ENCODE measurements at regions not wholly inside any gene's neighbourhood (a gene's known extent, or its start where the extent isn't known, plus 50 kb on each side); places are given as distances from the start of the nearest gene placed in this dataset.

DNA sequence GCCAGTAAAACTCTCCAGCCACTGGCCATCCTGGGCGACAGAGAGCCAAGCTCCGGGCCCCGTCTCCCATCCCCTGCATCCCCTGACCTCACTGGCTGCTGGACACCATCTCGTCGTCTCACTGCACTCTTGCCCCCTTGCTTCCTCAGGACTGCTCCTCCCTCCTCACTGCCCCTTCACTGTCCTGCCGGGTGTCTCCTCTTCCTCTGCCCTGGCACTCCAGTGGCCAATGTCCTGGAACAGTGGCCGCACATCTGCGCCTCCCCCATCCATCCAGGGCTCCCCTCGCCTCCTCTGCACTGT lies 800.4 kb downstream of the BRD1 start:
- H3K27ac Mint-ChIP-seq, result no peak overlapping the region
- H3K4me3 Mint-ChIP-seq, result no peak overlapping the region
- H3K36me3 Mint-ChIP-seq (ENCODE audit: low read depth), result no peaks in the 10 kb centered on the region
- H3K4me1 Mint-ChIP-seq, result no peaks in the 10 kb centered on the region
- H3K9me3 Mint-ChIP-seq, result peaks cover 3% of the 10 kb centered on the region
- TF ChIP-seq, protein P1, sequence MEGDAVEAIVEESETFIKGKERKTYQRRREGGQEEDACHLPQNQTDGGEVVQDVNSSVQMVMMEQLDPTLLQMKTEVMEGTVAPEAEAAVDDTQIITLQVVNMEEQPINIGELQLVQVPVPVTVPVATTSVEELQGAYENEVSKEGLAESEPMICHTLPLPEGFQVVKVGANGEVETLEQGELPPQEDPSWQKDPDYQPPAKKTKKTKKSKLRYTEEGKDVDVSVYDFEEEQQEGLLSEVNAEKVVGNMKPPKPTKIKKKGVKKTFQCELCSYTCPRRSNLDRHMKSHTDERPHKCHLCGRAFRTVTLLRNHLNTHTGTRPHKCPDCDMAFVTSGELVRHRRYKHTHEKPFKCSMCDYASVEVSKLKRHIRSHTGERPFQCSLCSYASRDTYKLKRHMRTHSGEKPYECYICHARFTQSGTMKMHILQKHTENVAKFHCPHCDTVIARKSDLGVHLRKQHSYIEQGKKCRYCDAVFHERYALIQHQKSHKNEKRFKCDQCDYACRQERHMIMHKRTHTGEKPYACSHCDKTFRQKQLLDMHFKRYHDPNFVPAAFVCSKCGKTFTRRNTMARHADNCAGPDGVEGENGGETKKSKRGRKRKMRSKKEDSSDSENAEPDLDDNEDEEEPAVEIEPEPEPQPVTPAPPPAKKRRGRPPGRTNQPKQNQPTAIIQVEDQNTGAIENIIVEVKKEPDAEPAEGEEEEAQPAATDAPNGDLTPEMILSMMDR (IDR thresholded peaks at IDR 0.05; ENCODE audit: unreplicated experiment in 3 of 3), result no peak
- H3K27me3 Mint-ChIP-seq (ENCODE audit: low read depth), result peaks cover 54% of the 10 kb centered on the region

DNA sequence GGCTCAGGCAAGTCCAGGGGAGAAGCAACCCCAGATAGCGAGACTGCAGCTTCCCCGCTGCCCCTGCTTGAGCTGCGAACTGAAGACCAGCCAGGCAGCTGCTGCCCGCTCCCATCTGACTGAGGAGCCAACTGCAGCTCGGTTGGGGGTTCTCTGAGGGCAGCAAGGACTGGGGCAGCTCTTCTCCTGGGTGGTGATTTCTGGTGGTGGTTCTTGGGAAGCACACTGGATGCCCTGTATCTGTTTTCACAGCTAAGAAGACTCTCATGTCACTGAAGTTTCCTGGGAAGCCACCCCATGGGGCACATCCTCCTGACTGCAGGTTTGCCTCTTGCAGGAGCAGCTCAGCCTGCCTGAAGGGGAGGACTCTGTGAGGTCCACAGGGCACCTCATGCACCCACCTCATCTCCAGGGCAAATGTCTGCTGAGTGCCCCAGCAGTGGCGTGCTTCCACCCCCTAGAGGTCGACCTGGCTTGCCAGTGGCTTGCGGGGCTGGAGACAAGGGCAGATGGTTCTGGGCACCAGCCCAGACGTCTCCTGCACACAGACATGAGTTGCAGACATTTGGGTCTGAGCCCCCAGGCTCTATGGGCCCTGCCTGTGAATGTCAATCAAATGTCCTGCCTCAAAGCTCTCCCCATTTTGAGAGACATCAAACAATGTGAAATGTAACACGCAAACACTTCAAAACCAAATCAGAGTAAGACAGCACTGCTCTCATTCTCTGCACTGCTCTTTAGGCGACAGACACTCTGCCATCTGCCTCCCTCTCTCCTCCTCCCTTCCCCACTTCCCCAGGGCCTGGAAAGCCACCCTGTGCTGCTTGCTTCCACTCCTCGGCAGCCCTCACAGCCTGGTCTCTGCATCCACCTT lies 800.9 kb downstream of the BRD1 start:
- Mint-ChIP-seq H3K4me3 (no peak overlapping the region), H3K9me3 (peaks cover 3% of the 10 kb centered on the region), H3K36me3 (ENCODE audit: low read depth) (no peaks in the 10 kb centered on the region), H3K27ac (no peak overlapping the region), H3K27me3 (ENCODE audit: low read depth) (peaks cover 50% of the 10 kb centered on the region), H3K4me1 (no peaks in the 10 kb centered on the region)
- TF ChIP-seq, protein P1 (IDR thresholded peaks at IDR 0.05; ENCODE audit: unreplicated experiment in 3 of 3), result no peak

DNA sequence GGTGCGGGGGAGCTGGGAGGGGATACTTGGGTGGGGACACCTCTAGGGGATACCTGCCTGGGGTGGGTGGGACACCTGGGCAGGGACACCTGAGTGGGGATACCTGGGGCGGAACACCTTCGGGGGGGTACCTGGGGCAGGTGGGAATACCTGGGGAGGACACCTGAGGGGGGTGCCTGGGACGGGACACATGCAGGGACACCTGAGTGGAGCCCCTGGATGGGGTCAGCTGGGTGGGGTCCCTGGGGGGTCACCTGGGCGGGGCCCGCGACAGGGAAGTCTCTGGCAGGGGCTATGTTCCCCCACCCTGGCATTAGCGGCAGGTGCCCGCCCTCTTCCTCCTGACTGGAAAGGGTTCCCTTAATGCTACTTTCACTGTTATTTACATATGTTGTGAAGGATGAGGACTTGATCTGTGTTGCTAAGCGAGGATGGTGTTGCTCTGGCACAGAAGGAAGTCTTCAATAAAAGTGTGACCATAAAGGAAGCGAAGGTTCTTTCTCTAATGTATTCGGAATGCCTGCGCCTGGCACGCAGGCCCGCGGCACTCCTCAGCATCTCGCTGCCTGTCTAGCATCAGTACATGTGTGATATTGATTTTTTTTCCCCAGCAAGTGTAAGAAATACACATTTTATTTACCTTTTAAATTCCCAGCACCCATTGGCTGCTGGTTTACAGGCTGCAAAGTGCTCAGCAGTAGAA lies 801.7 kb downstream of the BRD1 start:
- H3K36me3 Mint-ChIP-seq (ENCODE audit: low read depth), result no peaks in the 10 kb centered on the region
- H3K9me3 Mint-ChIP-seq, result peaks cover 3% of the 10 kb centered on the region
- H3K27me3 Mint-ChIP-seq (ENCODE audit: low read depth), result peaks cover 47% of the 10 kb centered on the region
- TF ChIP-seq, protein P1 (IDR thresholded peaks at IDR 0.05; ENCODE audit: unreplicated experiment in 3 of 3), result no peak
- no peaks in the 10 kb centered on the region for H3K4me1 Mint-ChIP-seq
- H3K4me3 Mint-ChIP-seq, result no peak overlapping the region
- no peak overlapping the region for H3K27ac Mint-ChIP-seq

DNA sequence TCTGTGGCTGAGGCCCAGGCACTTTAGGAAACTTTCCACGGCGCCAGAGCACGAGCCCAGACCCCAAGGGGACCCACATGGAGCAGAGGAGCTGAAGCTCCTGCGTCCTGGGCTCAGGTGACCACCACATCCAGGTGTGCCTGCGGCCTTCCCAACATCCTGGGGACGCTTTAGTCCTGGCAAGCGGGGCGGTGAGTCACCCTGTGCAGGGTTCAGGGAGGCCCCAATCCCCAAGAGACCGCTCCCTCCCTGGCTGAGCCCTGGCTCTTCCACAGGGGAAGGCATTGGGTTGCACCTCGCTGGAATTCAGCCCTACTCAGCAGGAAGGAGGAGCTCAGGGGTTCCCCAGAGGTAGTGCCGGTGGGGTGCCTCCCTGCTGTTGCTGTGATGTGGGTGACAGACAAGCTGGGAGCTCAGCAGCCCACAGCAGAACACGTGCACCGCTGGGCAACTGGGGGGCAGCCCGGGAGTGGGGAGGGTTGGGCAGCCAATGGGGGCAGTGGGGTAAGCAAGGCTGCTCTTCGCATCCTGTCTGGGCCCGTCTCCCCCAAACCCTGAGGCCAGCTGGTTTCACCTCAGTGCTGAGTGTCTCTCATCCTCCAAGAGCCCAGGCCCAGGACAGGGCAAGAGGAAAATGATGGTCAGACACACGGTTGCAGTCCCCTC lies 802.8 kb downstream of the BRD1 start:
- H3K27ac Mint-ChIP-seq, result no peak overlapping the region
- H3K4me1 Mint-ChIP-seq, result no peaks in the 10 kb centered on the region
- peaks cover 3% of the 10 kb centered on the region for H3K9me3 Mint-ChIP-seq
- H3K36me3 Mint-ChIP-seq (ENCODE audit: low read depth), result no peaks in the 10 kb centered on the region
- TF ChIP-seq, protein P1 (IDR thresholded peaks at IDR 0.05; ENCODE audit: unreplicated experiment in 3 of 3), result no peak
- H3K4me3 Mint-ChIP-seq, result no peak overlapping the region
- peaks cover 48% of the 10 kb centered on the region for H3K27me3 Mint-ChIP-seq (ENCODE audit: low read depth)

DNA sequence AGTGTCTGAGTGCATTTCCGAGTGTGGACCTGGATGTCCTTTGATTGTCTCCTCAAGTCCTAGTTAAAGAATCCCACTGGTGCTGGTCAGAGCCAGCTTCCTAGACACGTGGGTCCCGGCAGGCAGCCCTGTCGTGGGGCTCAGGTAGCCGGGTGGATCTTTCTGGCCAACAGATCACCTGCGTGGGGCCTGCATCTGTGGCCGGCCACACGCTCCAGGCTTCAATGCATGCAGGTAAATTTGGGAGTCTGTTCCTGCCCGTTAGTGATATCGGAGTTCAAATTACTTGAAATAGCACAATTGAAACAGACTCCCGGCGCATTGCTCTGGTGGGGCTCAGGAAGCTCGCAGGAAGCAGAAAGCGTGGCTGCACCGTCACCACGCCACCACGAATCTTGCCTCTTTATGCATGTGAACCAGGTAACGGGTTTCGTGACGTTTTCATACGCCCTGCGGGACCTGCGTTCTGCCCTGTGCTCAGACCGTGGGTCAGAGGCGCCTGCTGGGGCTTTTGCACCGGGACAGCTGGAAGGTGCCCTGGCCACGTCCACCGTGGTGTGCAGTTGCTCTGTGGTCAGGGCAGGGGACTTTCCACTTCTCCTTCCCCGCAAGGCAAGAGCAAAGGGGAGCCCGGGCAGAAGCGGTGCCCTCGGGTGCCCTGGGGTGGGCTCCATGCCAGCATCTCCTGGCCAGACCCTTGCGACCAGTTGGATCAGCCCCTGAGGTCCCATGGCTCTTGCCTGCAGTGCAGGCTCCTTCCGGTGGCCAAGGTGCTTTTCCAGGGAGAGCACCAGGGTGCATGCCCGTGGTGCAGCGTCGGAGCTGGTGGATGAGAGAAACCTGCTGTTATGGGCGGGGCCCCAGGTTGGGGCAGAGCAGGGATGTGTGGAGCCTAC lies 803.5 kb downstream of the BRD1 start:
- no peaks in the 10 kb centered on the region for H3K36me3 Mint-ChIP-seq (ENCODE audit: low read depth)
- peaks cover 45% of the 10 kb centered on the region for H3K27me3 Mint-ChIP-seq (ENCODE audit: low read depth)
- H3K27ac Mint-ChIP-seq, result no peak overlapping the region
- TF ChIP-seq, protein P1 (IDR thresholded peaks at IDR 0.05; ENCODE audit: unreplicated experiment in 3 of 3), result no peak
- no peak overlapping the region for H3K4me3 Mint-ChIP-seq
- H3K4me1 Mint-ChIP-seq, result no peaks in the 10 kb centered on the region
- no peaks in the 10 kb centered on the region for H3K9me3 Mint-ChIP-seq

Data from nephron (organoid).